ENCODE measurements at regions not wholly inside any gene's neighbourhood (a gene's known extent, or its start where the extent isn't known, plus 50 kb on each side); places are given as distances from the start of the nearest gene placed in this dataset.

- no peaks in the 10 kb centered on the region for H4K20me1 ChIP-seq (replicated peaks in 1 of 2; ENCODE audit: control insufficient read depth in 1 of 2, insufficient read depth in 2 of 2, low read length in 2 of 2)
- H3K9me3 ChIP-seq (ENCODE audit: insufficient read depth in 2 of 2, low read depth in 1 of 2, low read length in 1 of 2): 0 out of 4 replicates have a peak, but pooled peaks cover 0 to 4% of the 10 kb centered on the region in 2 experiments
- DNase-seq (ENCODE audit: low read depth in 1 of 2, low spot score in 2 of 2) (no peak), FAIRE-seq (no peak)
- H3K79me2 ChIP-seq (ENCODE audit: control insufficient read depth in 1 of 2, insufficient read depth in 2 of 2, low read length in 2 of 2): no peaks in the 10 kb centered on the region
- H2BK5ac ChIP-seq (ENCODE audit: low read depth, low read length): no peak overlapping the region
- no peak overlapping the region for H3K23ac ChIP-seq (ENCODE audit: insufficient read length)
- H3K9ac ChIP-seq (replicated peaks in 1 of 4; ENCODE audit: extremely low read depth in 1 of 4, low read depth in 3 of 4, low read length in 3 of 4): no peak overlapping the region
- H3K27me3 ChIP-seq (replicated peaks in 1 of 4; ENCODE audit: control insufficient read depth in 3 of 4, extremely low read depth in 1 of 4, insufficient read depth in 3 of 4, low read length in 3 of 4): no peaks in the 10 kb centered on the region
- H2BK12ac ChIP-seq (ENCODE audit: low read depth, low read length): no peak overlapping the region
- H4K8ac ChIP-seq (ENCODE audit: extremely low read depth, insufficient read depth, low read length): no peak overlapping the region
- H2AK5ac ChIP-seq (ENCODE audit: low read depth, low read length): no peak overlapping the region
- POLR2A ChIA-PET (ENCODE audit: partially characterized antibody): no interaction called here
- H3K23me2 ChIP-seq (ENCODE audit: low read depth, low read length): no peaks in the 10 kb centered on the region
- no peaks in the 10 kb centered on the region for H3K36me3 ChIP-seq (ENCODE audit: control insufficient read depth in 2 of 4, insufficient read depth in 4 of 4, low read length in 3 of 4)
- H4K91ac ChIP-seq (replicated peaks; ENCODE audit: insufficient read length, low read length): no peak overlapping the region
- no peaks in the 10 kb centered on the region for H3K79me1 ChIP-seq (ENCODE audit: low read depth, low read length)
- H3K4me3 ChIP-seq (ENCODE audit: extremely low read depth in 1 of 4, insufficient read depth in 2 of 4, low read depth in 3 of 4, low read length in 4 of 4): no peak overlapping the region
- CTCF ChIA-PET (ENCODE audit: partially characterized antibody): no interaction called here
- H3K4me1 ChIP-seq (replicated peaks in 1 of 4; ENCODE audit: control insufficient read depth in 3 of 4, insufficient read depth in 4 of 4, low read length in 3 of 4): no peaks in the 10 kb centered on the region
- no peak overlapping the region for H2BK20ac ChIP-seq (ENCODE audit: low read length)
- no peak overlapping the region for H3K18ac ChIP-seq (ENCODE audit: extremely low read depth, low read length)
- H3K4me2 ChIP-seq (ENCODE audit: insufficient read depth in 1 of 2, low read depth in 2 of 2, low read length in 2 of 2): no peak overlapping the region
- no peak overlapping the region for H2AFZ ChIP-seq (ENCODE audit: low read length)
- H2BK15ac ChIP-seq (ENCODE audit: low read length): no peak overlapping the region
- H4K5ac ChIP-seq (ENCODE audit: insufficient read length, low read depth, low read length): no peak overlapping the region
- no peak overlapping the region for H3K4ac ChIP-seq (replicated peaks; ENCODE audit: insufficient read length, low read depth, low read length)
- 83% methylated on average over 2 of the region's 2 CpGs; no CpG with 5 or more reads in 1 of the 2 experiments for WGBS, 2 experiments (ENCODE audit: extremely low coverage in 1 of 2, insufficient coverage in 1 of 2, insufficient read length in 1 of 2, insufficient replicate concordance in 2 of 2, low coverage in 1 of 2, low lambda C conversion rate in 2 of 2, missing lambda C conversion rate in 1 of 2)
- H2BK120ac ChIP-seq (replicated peaks; ENCODE audit: low read depth, low read length): no peak overlapping the region
- no peak for TF ChIP-seq RXRA (IDR thresholded peaks at IDR 0.05; ENCODE audit: insufficient read depth, low read depth, low read length)
- no peak for TF ChIP-seq CEBPB (IDR thresholded peaks at IDR 0.05; ENCODE audit: low read depth, low read length)
- no peak for TF ChIP-seq JUND (IDR thresholded peaks at IDR 0.05; ENCODE audit: low read length)
- no peak for TF ChIP-seq EP300 (IDR thresholded peaks at IDR 0.05; ENCODE audit: borderline replicate concordance in 1 of 2, low read depth in 2 of 2, low read length in 2 of 2)
- TF ChIP-seq RFX5 (IDR thresholded peaks at IDR 0.05; ENCODE audit: borderline replicate concordance, low read depth, low read length): no peak
- no peak for TF ChIP-seq KDM1A (IDR thresholded peaks at IDR 0.05; ENCODE audit: borderline replicate concordance, low read length)
- TF ChIP-seq BRCA1 (IDR thresholded peaks at IDR 0.05; ENCODE audit: low read depth, low read length): no peak
- no peak for TF ChIP-seq SP1 (IDR thresholded peaks at IDR 0.05; ENCODE audit: low read depth, low read length)
- no peak for TF ChIP-seq HDAC2 (IDR thresholded peaks at IDR 0.05; ENCODE audit: borderline replicate concordance in 1 of 2, low read depth in 2 of 2, low read length in 2 of 2)
- TF ChIP-seq, protein P1, sequence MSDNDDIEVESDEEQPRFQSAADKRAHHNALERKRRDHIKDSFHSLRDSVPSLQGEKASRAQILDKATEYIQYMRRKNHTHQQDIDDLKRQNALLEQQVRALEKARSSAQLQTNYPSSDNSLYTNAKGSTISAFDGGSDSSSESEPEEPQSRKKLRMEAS (IDR thresholded peaks at IDR 0.05): no peak
- TF ChIP-seq CTBP2 (IDR thresholded peaks at IDR 0.05; ENCODE audit: borderline replicate concordance, insufficient read depth, insufficient read length, low read length): no peak
- TF ChIP-seq SRF (IDR thresholded peaks at IDR 0.05; ENCODE audit: low read depth, low read length): no peak
- TF ChIP-seq SIX5 (IDR thresholded peaks at IDR 0.05; ENCODE audit: low read depth, low read length): no peak
- no peak for TF ChIP-seq SIRT6 (IDR thresholded peaks at IDR 0.05; ENCODE audit: low read length)
- no peak overlapping the region for H3K27ac ChIP-seq (ENCODE audit: low read depth, low read length)
- no peak overlapping the region for H3K56ac ChIP-seq (replicated peaks; ENCODE audit: insufficient read length, low read depth, low read length)
- H3K14ac ChIP-seq (ENCODE audit: insufficient read length): no peak overlapping the region
These were observed 963.8 kb upstream of the ALCAM start for GRCh38 chr3:104402902-104403301.
